ENCODE measurements at regions not wholly inside any gene's neighbourhood (a gene's known extent, or its start where the extent isn't known, plus 50 kb on each side); places are given as distances from the start of the nearest gene placed in this dataset.

GRCh38 chr10:111822661-111823060, 360.9 kb downstream of the GPAM start:
- peaks cover 6% of the 10 kb centered on the region for H3K9me3 ChIP-seq (ENCODE audit: control insufficient read depth, insufficient read depth, low read length)
- no peak for DNase-seq
- CTCF ChIA-PET = no interaction called here
- no peak for ATAC-seq (ENCODE audit: low read depth)
- no TSS peak for BruUV-seq (replicated peaks)
- H3K56ac ChIP-seq (ENCODE audit: extremely low read depth, insufficient read depth, low read length) = no peak overlapping the region
- H3K27ac ChIP-seq (ENCODE audit: insufficient read depth, low read length) = no peak overlapping the region
- POLR2A ChIA-PET (ENCODE audit: unreplicated experiment) = no interaction called here
- no peak overlapping the region for H2AK9ac ChIP-seq (replicated peaks; ENCODE audit: low read depth, low read length, poor library complexity)
- no peaks in the 10 kb centered on the region for H3K79me1 ChIP-seq (ENCODE audit: low read depth in 1 of 2, low read length in 2 of 2)
- no peak overlapping the region for H2AK5ac ChIP-seq (ENCODE audit: low read depth, low read length)
- H2BK20ac ChIP-seq (ENCODE audit: low read depth, low read length) = no peak overlapping the region
- in situ Hi-C loops (cut with MboI; ENCODE audit: low sequenced_read_pairs) (no loop called here), intact Hi-C loops (cut with micrococcal nuclease) (no loop called here), dilution Hi-C loops (cut with HindIII; ENCODE audit: low sequenced_read_pairs, unreplicated experiment) (no loop called here)
- H3K4me1 ChIP-seq (ENCODE audit: control insufficient read depth, insufficient read depth, low read length) = no peaks in the 10 kb centered on the region
- H3K4ac ChIP-seq (ENCODE audit: low read depth, low read length) = no peak overlapping the region
- WGBS, 2 experiments (ENCODE audit: extremely low coverage in 2 of 2, insufficient read length in 1 of 2) = no CpG with 5 or more reads among the region's 2 CpGs
- no peak overlapping the region for H4K91ac ChIP-seq (ENCODE audit: insufficient read depth, low read depth, low read length)
- no peak overlapping the region for H3K9ac ChIP-seq (ENCODE audit: low read depth, low read length)
- no peak overlapping the region for H2BK15ac ChIP-seq (ENCODE audit: low read depth, low read length)
- no peak for TF ChIP-seq CHD1 (IDR thresholded peaks at IDR 0.05; ENCODE audit: low read depth, low read length)
- no peak for TF ChIP-seq CEBPB (IDR thresholded peaks at IDR 0.05; ENCODE audit: low read depth, low read length)
- TF ChIP-seq USF2 (IDR thresholded peaks at IDR 0.05; ENCODE audit: low read depth, low read length) = no peak
- TF ChIP-seq ELK1 (IDR thresholded peaks at IDR 0.05; ENCODE audit: borderline replicate concordance, low read depth, low read length) = no peak
- TF ChIP-seq RFX5 (IDR thresholded peaks at IDR 0.05; ENCODE audit: low read depth, low read length) = no peak
- no peak for TF ChIP-seq SMC3 (IDR thresholded peaks at IDR 0.05; ENCODE audit: low read depth, low read length)
- TF ChIP-seq MAZ (IDR thresholded peaks at IDR 0.05; ENCODE audit: borderline replicate concordance, low read depth, low read length) = no peak
- no peaks in the 10 kb centered on the region for H3K9me1 ChIP-seq (ENCODE audit: insufficient read depth, low read length)
- no peaks in the 10 kb centered on the region for H3K36me3 ChIP-seq (ENCODE audit: control insufficient read depth, insufficient read depth, low read length)
- H3K27me3 ChIP-seq (ENCODE audit: control insufficient read depth, insufficient read depth, low read length) = no peaks in the 10 kb centered on the region
- no peak overlapping the region for H2BK5ac ChIP-seq (ENCODE audit: low read depth, low read length, poor library complexity, severe bottlenecking)
- no peak overlapping the region for H2AFZ ChIP-seq (replicated peaks; ENCODE audit: low read length, poor library complexity)
- H3K23ac ChIP-seq (ENCODE audit: low read depth, low read length) = no peak overlapping the region
- H4K8ac ChIP-seq (ENCODE audit: low read depth in 2 of 2, low read length in 2 of 2) = no peak overlapping the region
- H3K14ac ChIP-seq (replicated peaks; ENCODE audit: low read depth, low read length) = no peak overlapping the region
- H4K20me1 ChIP-seq (ENCODE audit: insufficient read depth, low read length) = no peaks in the 10 kb centered on the region
- no peak overlapping the region for H3K4me3 ChIP-seq (ENCODE audit: insufficient read depth, low read depth, low read length)
- no peak overlapping the region for H3K18ac ChIP-seq (ENCODE audit: low read depth, low read length)
- no peak overlapping the region for H3K4me2 ChIP-seq (ENCODE audit: low read depth, low read length)
- H4K5ac ChIP-seq (ENCODE audit: low read depth, low read length) = no peak overlapping the region
- H2BK120ac ChIP-seq (ENCODE audit: low read depth, low read length) = no peak overlapping the region
